Keratinocyte (primary cell): ENCODE measurements at regions not wholly inside any gene's neighbourhood (a gene's known extent, or its start where the extent isn't known, plus 50 kb on each side); places are given as distances from the start of the nearest gene placed in this dataset.

Experiments used
- DNase-seq: peaks from one replicate; pipeline ENCODE4 v3.0.0-alpha.2; 2011; ENCODE audit warnings: low read depth, missing footprints, low spot score
- FAIRE-seq: peaks from 2 replicates; lab custom pipeline; 2011; peaks lifted over from hg19 to GRCh38; lab: Jason Lieb, UNC
- H2AFZ ChIP-seq: 2 replicates; pipeline ENCODE4 v1.6.0; 2012; ENCODE audit warnings: low read length, control low read depth, inconsistent platforms; ENCODE audit not compliant: control insufficient read depth
- H3K27ac ChIP-seq: 2 replicates; pipeline ENCODE4 v1.5.1; 2011; ENCODE audit warnings: low read length; ENCODE audit not compliant: control insufficient read depth, insufficient read depth
- H3K27me3 ChIP-seq: 3 replicates; pipeline ENCODE4 v1.6.0; 2011; ENCODE audit warnings: low read length; ENCODE audit not compliant: control insufficient read depth, insufficient read depth; ENCODE audit errors: extremely low read depth
- H3K36me3 ChIP-seq, 2 experiments: 2 replicates in 1 of 2; 3 replicates in 1 of 2; pipeline ENCODE4 v1.5.1; 2011; ENCODE audit warnings: low read length in 2 of 2, mild to moderate bottlenecking in 1 of 2; ENCODE audit not compliant: control insufficient read depth in 2 of 2, insufficient read depth in 2 of 2; ENCODE audit errors: extremely low read depth in 1 of 2
- H3K4me1 ChIP-seq: 3 replicates; pipeline ENCODE4 v1.5.1; 2011; ENCODE audit warnings: low read length; ENCODE audit not compliant: control insufficient read depth, insufficient read depth; ENCODE audit errors: extremely low read depth
- H3K4me2 ChIP-seq: 3 replicates; pipeline ENCODE4 v1.6.0; 2011; ENCODE audit warnings: low read depth, low read length; ENCODE audit not compliant: control insufficient read depth, insufficient read depth; ENCODE audit errors: extremely low read depth
- H3K4me3 ChIP-seq, 3 experiments: fragments of 200-600 bp in 1 of 3; sonication (generic) in 1 of 3; 2 replicates in 2 of 3; 3 replicates in 1 of 3; pipeline ENCODE4 v1.5.1; 2011 to 2016; ENCODE audit warnings: low read length in 3 of 3, mild to moderate bottlenecking in 3 of 3, control low read depth in 2 of 3, inconsistent platforms in 1 of 3, low read depth in 1 of 3, mixed read lengths in 1 of 3, mixed run types in 1 of 3, moderate library complexity in 1 of 3; ENCODE audit not compliant: control insufficient read depth in 2 of 3, insufficient read depth in 2 of 3; ENCODE audit errors: extremely low read depth in 1 of 3
- H3K79me2 ChIP-seq: 2 replicates; pipeline ENCODE4 v1.6.0; 2012; ENCODE audit warnings: low read length; ENCODE audit not compliant: control insufficient read depth, insufficient read depth
- H3K9ac ChIP-seq: 3 replicates; pipeline ENCODE4 v1.6.0; 2011; ENCODE audit warnings: low read length; ENCODE audit not compliant: control insufficient read depth, insufficient read depth; ENCODE audit errors: extremely low read depth
- H3K9me1 ChIP-seq: 3 replicates; pipeline ENCODE4 v1.6.0; 2011; ENCODE audit warnings: low read length; ENCODE audit not compliant: control insufficient read depth, insufficient read depth; ENCODE audit errors: extremely low read depth
- H3K9me3 ChIP-seq: 2 replicates; pipeline ENCODE4 v1.5.1; 2012; ENCODE audit warnings: low read depth, low read length; ENCODE audit not compliant: control insufficient read depth
- H4K20me1 ChIP-seq: 3 replicates; pipeline ENCODE4 v1.6.0; 2011; ENCODE audit warnings: low read length; ENCODE audit not compliant: control insufficient read depth, insufficient read depth; ENCODE audit errors: extremely low read depth
- EZH2 ChIP-seq: IDR thresholded peaks from one replicate; pipeline ENCODE4 v1.6.1; 2012; ENCODE audit warnings: inconsistent platforms, mild to moderate bottlenecking, low read length, moderate library complexity
- dilution Hi-C: fragments of 300-500 bp; cut with MboI; formaldehyde crosslinking; loops from one replicate; pipeline ENCODE4 v1.7.0; 2020; ENCODE audit warnings: low sequenced_read_pairs; ENCODE audit not compliant: extremely low pct_ligation_motif_present
- TF ChIP-seq, protein P1 (sequence below), 3 experiments: IDR thresholded peaks in 1 of 3; conservative IDR thresholded peaks in 1 of 3; optimal IDR thresholded peaks in 1 of 3; 2 replicates in 2 of 3; 3 replicates in 1 of 3; pipeline versions ENCODE3 to v1.5.1; 2011; ENCODE audit warnings: low read length in 3 of 3, mild to moderate bottlenecking in 3 of 3, moderate library complexity in 2 of 3, control low read depth in 1 of 3, inconsistent platforms in 1 of 3; ENCODE audit not compliant: insufficient read depth in 2 of 3; ENCODE audit errors: extremely low read depth in 1 of 3

DNA sequence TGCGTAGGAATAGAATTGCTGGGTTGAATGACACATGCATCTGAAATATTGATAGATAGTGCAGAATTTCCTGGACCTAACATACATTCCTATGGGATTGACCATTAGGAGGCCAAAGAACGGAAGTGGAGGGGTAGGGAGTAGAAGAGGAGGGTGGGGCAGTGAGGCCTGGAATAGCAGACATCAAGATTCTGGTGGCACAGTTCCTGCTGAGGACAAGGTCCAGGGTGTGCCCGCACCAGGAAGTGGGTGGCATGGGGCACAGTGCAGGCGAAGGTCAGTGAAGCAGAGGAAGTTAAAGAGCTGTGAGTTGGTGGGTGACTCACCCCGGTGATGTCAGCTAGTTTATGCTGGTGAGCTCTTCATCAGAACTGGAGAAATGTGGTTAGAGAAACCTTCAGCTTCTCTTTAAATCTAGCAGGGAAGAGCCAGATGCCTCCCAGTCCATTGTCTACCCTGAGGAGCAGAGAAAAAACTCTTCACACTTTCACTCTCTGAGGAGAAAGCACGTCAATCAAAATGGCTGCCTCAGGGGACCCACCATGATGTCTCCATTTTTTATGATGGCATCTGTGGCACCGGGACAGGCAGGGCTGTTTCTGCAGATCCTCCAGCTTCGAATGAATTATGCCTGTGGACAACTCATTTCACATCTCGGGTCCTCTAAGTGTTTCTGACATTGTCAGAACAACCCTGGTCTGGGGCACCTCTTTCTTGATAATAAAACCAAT lies 55.9 kb upstream of the CTLA4 start:
- Histone ChIP-seq H4K20me1 (no peaks in the 10 kb centered on the region), H3K4me3 (no peak overlapping the region), H3K9me1 (no peaks in the 10 kb centered on the region), H3K9me3 (no peaks in the 10 kb centered on the region), H3K27me3 (no peaks in the 10 kb centered on the region), H3K27ac (no peak overlapping the region), H3K4me2 (peak overlapping the region; percentile 44), H3K4me1 (peaks cover 10% of the 10 kb centered on the region), H2AFZ (peak overlapping the region; percentile 50), H3K9ac (no peak overlapping the region), H3K36me3 (no peaks in the 10 kb centered on the region), H3K79me2 (no peaks in the 10 kb centered on the region)
- TF ChIP-seq EZH2: no peak
- TF ChIP-seq, protein P1, sequence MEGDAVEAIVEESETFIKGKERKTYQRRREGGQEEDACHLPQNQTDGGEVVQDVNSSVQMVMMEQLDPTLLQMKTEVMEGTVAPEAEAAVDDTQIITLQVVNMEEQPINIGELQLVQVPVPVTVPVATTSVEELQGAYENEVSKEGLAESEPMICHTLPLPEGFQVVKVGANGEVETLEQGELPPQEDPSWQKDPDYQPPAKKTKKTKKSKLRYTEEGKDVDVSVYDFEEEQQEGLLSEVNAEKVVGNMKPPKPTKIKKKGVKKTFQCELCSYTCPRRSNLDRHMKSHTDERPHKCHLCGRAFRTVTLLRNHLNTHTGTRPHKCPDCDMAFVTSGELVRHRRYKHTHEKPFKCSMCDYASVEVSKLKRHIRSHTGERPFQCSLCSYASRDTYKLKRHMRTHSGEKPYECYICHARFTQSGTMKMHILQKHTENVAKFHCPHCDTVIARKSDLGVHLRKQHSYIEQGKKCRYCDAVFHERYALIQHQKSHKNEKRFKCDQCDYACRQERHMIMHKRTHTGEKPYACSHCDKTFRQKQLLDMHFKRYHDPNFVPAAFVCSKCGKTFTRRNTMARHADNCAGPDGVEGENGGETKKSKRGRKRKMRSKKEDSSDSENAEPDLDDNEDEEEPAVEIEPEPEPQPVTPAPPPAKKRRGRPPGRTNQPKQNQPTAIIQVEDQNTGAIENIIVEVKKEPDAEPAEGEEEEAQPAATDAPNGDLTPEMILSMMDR (optimal IDR thresholded peaks at IDR 0.05 in 1 of 3, IDR thresholded peaks at IDR 0.05 in 1 of 3, conservative IDR thresholded peaks at IDR 0.05 in 1 of 3; ENCODE audit: extremely low read depth in 1 of 3, insufficient read depth in 2 of 3, low read length in 3 of 3): no peak
- peak; percentile 84 for FAIRE-seq
- dilution Hi-C loops: no loop called here
- DNase-seq: peak; percentile 26

DNA sequence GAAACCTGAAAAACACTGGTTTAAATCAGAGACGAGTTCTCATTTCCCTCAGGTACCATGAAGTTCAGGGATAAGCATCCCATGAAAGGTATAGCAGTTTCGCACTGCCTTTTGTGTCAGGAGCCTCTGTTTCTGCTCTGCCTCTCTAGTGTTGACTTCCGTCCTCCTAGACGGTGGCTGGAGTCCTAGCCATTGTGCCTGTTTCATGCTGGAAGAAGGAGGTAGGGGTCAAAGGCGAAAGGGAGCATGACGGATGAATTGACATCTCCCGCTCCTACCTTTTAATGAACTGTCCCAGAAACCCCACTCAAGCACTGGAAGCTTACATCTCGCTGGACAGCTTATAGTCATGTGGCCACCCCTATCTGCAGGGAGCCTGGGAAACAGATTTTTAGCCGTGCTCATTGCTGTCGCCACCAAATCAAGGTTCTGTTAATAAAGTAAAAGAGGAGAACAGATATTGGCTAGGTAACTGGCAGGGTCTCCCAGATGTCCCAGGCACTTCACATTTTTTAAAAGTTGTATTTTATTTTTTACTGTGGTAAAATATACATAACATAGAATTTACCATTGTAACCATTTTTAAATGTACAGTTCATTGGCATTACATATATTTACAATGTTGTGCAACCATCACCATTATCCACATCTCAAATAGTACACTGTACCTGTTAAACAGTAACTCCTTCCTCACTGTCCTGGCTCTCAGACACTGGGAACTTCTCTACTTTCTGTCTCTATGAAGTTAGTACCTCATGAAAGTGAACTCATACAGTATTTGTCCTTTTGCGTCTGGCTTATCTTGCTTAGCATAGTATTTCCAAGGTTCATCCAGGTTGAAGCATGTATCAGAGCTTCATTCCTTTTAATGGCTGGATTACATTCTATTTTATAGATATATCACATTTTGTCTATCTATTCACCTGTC lies 55.0 kb upstream of the CTLA4 start:
- FAIRE-seq: no peak
- H3K27ac ChIP-seq: no peak overlapping the region

More for the DNA sequence above, 55.0 kb upstream of the CTLA4 start:
- no peak overlapping the region for H3K4me3 ChIP-seq
- no peaks in the 10 kb centered on the region for H3K79me2 ChIP-seq
- H3K36me3 ChIP-seq: no peaks in the 10 kb centered on the region
- peak overlapping the region; percentile 44 for H3K4me2 ChIP-seq
- H3K9me1 ChIP-seq: no peaks in the 10 kb centered on the region
- DNase-seq: no peak
- peaks cover 3% of the 10 kb centered on the region for H3K27me3 ChIP-seq
- no peak for TF ChIP-seq EZH2
- TF ChIP-seq, protein P1 (optimal IDR thresholded peaks at IDR 0.05 in 1 of 3, IDR thresholded peaks at IDR 0.05 in 1 of 3, conservative IDR thresholded peaks at IDR 0.05 in 1 of 3; ENCODE audit: extremely low read depth in 1 of 3, insufficient read depth in 2 of 3, low read length in 3 of 3): no peak
- no peak overlapping the region for H2AFZ ChIP-seq
- H3K4me1 ChIP-seq: peaks cover 10% of the 10 kb centered on the region
- no peaks in the 10 kb centered on the region for H4K20me1 ChIP-seq
- H3K9me3 ChIP-seq: no peaks in the 10 kb centered on the region
- dilution Hi-C loops: no loop called here
- H3K9ac ChIP-seq: no peak overlapping the region
